K562 (cell line): ENCODE measurements at regions not wholly inside any gene's neighbourhood (a gene's known extent, or its start where the extent isn't known, plus 50 kb on each side); places are given as distances from the start of the nearest gene placed in this dataset.

Source experiments
- ATAC-seq: fragments of 200-7000 bp; cut with Tn5 transposase; 3 replicates; pipeline ENCODE4 v1.9.1; 2020; ENCODE audit warnings: moderate library complexity
- BruUV-seq: library from RNA; stranded (reverse); fragments of 400-500 nt; replicated peaks from 2 replicates; lab custom pipeline; 2021; lab: Mats Ljungman, UMichigan
- CTCF ChIA-PET: fragments of 300-600 bp; formaldehyde crosslinking; extraction: SDS; loops from one replicate; lab custom pipeline; 2021; ENCODE audit warnings: low intra/inter-chr PET ratio; lab: Yijun Ruan, JAX
- POLR2A ChIA-PET: fragments of 300-600, 350-650 bp; sonication (Branson Sonifier 250); formaldehyde crosslinking; extraction: SDS; loops from one replicate; lab custom pipeline; 2021; ENCODE audit warnings: antibody characterized with exemption, inconsistent platforms; lab: Yijun Ruan, JAX
- DNase-seq, 4 experiments: peaks; one replicate each; pipeline versions ENCODE4 v3.0.0 to v3.0.0-alpha.2; 2011 to 2018; ENCODE audit warnings: low spot score in 3 of 4, mixed read lengths in 3 of 4; ENCODE audit errors: extremely low read depth in 1 of 4
- FAIRE-seq: peaks from 2 replicates; lab custom pipeline; 2011; peaks lifted over from hg19 to GRCh38; lab: Jason Lieb, UNC
- H2AFZ ChIP-seq: 2 replicates; pipeline ENCODE4 v1.6.0; 2011; ENCODE audit warnings: low read depth, low read length, control low read depth, inconsistent platforms
- H3K27ac ChIP-seq: fragments of 200-600 bp; 3 replicates; pipeline ENCODE4 v1.8.0; 2011; ENCODE audit warnings: low read depth, mild to moderate bottlenecking, control low read depth, inconsistent platforms, low read length, moderate library complexity, mixed read lengths; ENCODE audit errors: extremely low read depth
- H3K27me3 ChIP-seq, 2 experiments: fragments of 300-600 bp in 1 of 2; 2 replicates in 1 of 2; 3 replicates in 1 of 2; pipeline versions ENCODE4 v1.6.0 to v1.8.0; 2011; ENCODE audit warnings: inconsistent platforms in 2 of 2, low read length in 2 of 2, mild to moderate bottlenecking in 1 of 2, mixed read lengths in 1 of 2, moderate library complexity in 1 of 2; ENCODE audit not compliant: control insufficient read depth in 2 of 2, insufficient read depth in 2 of 2
- H3K36me3 ChIP-seq: fragments of 300-600 bp; 3 replicates; pipeline ENCODE4 v1.8.0; 2011; ENCODE audit warnings: mild to moderate bottlenecking, low read length, inconsistent platforms; ENCODE audit not compliant: control insufficient read depth, insufficient read depth
- H3K4me1 ChIP-seq, 2 experiments: fragments of 200-600 bp in 1 of 2; replicated peaks in 1 of 2; 2 replicates in 1 of 2; 3 replicates in 1 of 2; pipeline versions ENCODE4 v1.5.1 to v1.8.0; 2011; ENCODE audit warnings: inconsistent platforms in 2 of 2, low read length in 2 of 2, mild to moderate bottlenecking in 1 of 2, mixed read lengths in 1 of 2, moderate library complexity in 1 of 2; ENCODE audit not compliant: control insufficient read depth in 2 of 2, insufficient read depth in 2 of 2
- H3K4me2 ChIP-seq: 2 replicates; pipeline ENCODE4 v1.6.1; 2011; ENCODE audit warnings: low read length, control low read depth, inconsistent platforms, mixed read lengths; ENCODE audit not compliant: insufficient read depth
- H3K4me3 ChIP-seq: fragments of 200-600 bp; sonication (generic), shearing (Covaris generic); 2 replicates; pipeline ENCODE4 v1.5.1; 2016; ENCODE audit warnings: control low read depth, inconsistent platforms
- H3K79me2 ChIP-seq: fragments of 200-600 bp; 3 replicates; pipeline ENCODE4 v1.8.0; 2011; ENCODE audit warnings: low read length, inconsistent platforms; ENCODE audit not compliant: control insufficient read depth, insufficient read depth
- H3K9ac ChIP-seq, 2 experiments: 2 replicates each; pipeline versions ENCODE4 v1.6.0 to v1.6.1; 2011; ENCODE audit warnings: low read depth in 2 of 2, low read length in 2 of 2, control low read depth in 1 of 2, inconsistent platforms in 1 of 2, mild to moderate bottlenecking in 1 of 2, mixed read lengths in 1 of 2; ENCODE audit not compliant: insufficient read depth in 1 of 2
- H3K9me1 ChIP-seq: one replicate; pipeline ENCODE4 v1.6.0; 2011; ENCODE audit warnings: inconsistent platforms, mild to moderate bottlenecking, low read length, moderate library complexity; ENCODE audit not compliant: control insufficient read depth, insufficient read depth
- H3K9me3 ChIP-seq: replicated peaks from 2 replicates; pipeline ENCODE4 v1.5.1; 2011; ENCODE audit warnings: low read depth, low read length, inconsistent platforms; ENCODE audit not compliant: control insufficient read depth, insufficient read depth
- H4K20me1 ChIP-seq: replicated peaks from 2 replicates; pipeline ENCODE4 v1.6.1; 2011; ENCODE audit warnings: low read length, inconsistent platforms, mixed read lengths; ENCODE audit not compliant: control insufficient read depth, insufficient read depth
- BRCA1 ChIP-seq, 2 experiments: fragments of 450-650 bp in 1 of 2; sonication (generic) in 1 of 2; formaldehyde crosslinking in 1 of 2; IDR thresholded peaks; 2 replicates each; pipeline versions ENCODE4 v1.5.0 to v1.6.1; 2017 to 2020; ENCODE audit warnings: mild to moderate bottlenecking in 1 of 2, missing genetic modification reagents in 1 of 2
- FOS ChIP-seq: IDR thresholded peaks from 3 replicates; pipeline ENCODE4 v1.6.1; 2011; ENCODE audit not compliant: insufficient read length; ENCODE audit errors: extremely low read depth
- FOXK2 ChIP-seq, 2 experiments: fragments of 450-650 bp; IDR thresholded peaks in 1 of 2; conservative IDR thresholded peaks in 1 of 2; 2 replicates each; pipeline ENCODE4 v1.6.1; 2016; ENCODE audit warnings: low read depth in 2 of 2, mild to moderate bottlenecking in 1 of 2
- MGA ChIP-seq: fragments of 450-650 bp; IDR thresholded peaks from 2 replicates; pipeline ENCODE4 v1.6.1; 2016; ENCODE audit warnings: mild to moderate bottlenecking, moderate library complexity
- SIX5 ChIP-seq, 2 experiments: IDR thresholded peaks; 2 replicates each; pipeline ENCODE4 v1.6.1; 2011; ENCODE audit warnings: low read length in 2 of 2, borderline replicate concordance in 1 of 2, low read depth in 1 of 2, mild to moderate bottlenecking in 1 of 2, moderate library complexity in 1 of 2; ENCODE audit not compliant: insufficient read depth in 1 of 2
- WGBS: fragments of 100-300 bp; shearing (Covaris generic); methylation state at CpG from one replicate; pipeline ENCODE4 v1.1.6; 2016; ENCODE audit warnings: low coverage, mixed read lengths; ENCODE audit not compliant: insufficient coverage; ENCODE audit errors: missing lambda C conversion rate; 5-methylcytosine and 5-hydroxymethylcytosine counted together
- in situ Hi-C: fragments of 300-500 bp; cut with MboI; formaldehyde crosslinking; loops from 4 replicates; pipeline ENCODE4 v1.15.0; 2018; ENCODE audit warnings: inconsistent platforms, mixed read lengths
- intact Hi-C: fragments of 100-400 bp; cut with micrococcal nuclease; formaldehyde crosslinking; loops from 2 replicates; pipeline ENCODE4 v1.14.2; 2022

GRCh38 chr5:5980538-5980895 is 397.8 kb downstream of the MED10 start:
- no peaks in the 10 kb centered on the region for H3K9me1 ChIP-seq
- 1% methylated on average over 4 of the region's 4 CpGs for WGBS
- in situ Hi-C loops, result no loop called here
- no peaks in the 10 kb centered on the region for H3K36me3 ChIP-seq
- H3K9me3 ChIP-seq, result no peaks in the 10 kb centered on the region
- POLR2A ChIA-PET, result no interaction called here
- no peaks in the 10 kb centered on the region for H3K27me3 ChIP-seq
- no peak overlapping the region for H3K4me2 ChIP-seq
- intact Hi-C loops, result no loop called here
- H3K4me3 ChIP-seq, result no peak overlapping the region
- H3K4me1 ChIP-seq, result no peaks in the 10 kb centered on the region
- H2AFZ ChIP-seq, result no peak overlapping the region
- H3K79me2 ChIP-seq, result no peaks in the 10 kb centered on the region
- H3K27ac ChIP-seq, result no peak overlapping the region
- ATAC-seq (no peak), FAIRE-seq (no peak), DNase-seq (no peak)
- TF ChIP-seq BRCA1 (IDR thresholded peaks at IDR 0.05) (no peak), BRCA1 (CRISPR knock-in tag; IDR thresholded peaks at IDR 0.05) (no peak), SIX5 (IDR thresholded peaks at IDR 0.05; ENCODE audit: borderline replicate concordance in 1 of 2, insufficient read depth in 1 of 2, low read depth in 1 of 2, low read length in 2 of 2) (no peak), FOS (no peak), MGA (no peak), FOXK2 (conservative IDR thresholded peaks at IDR 0.05 in 1 of 2, IDR thresholded peaks at IDR 0.05 in 1 of 2; ENCODE audit: low read depth in 2 of 2) (no peak)
- CTCF ChIA-PET, result no interaction called here
- H3K9ac ChIP-seq, result no peak overlapping the region
- no TSS peak for BruUV-seq
- H4K20me1 ChIP-seq, result no peaks in the 10 kb centered on the region
